GM12878 (cell line): ENCODE measurements at regions not wholly inside any gene's neighbourhood (a gene's known extent, or its start where the extent isn't known, plus 50 kb on each side); places are given as distances from the start of the nearest gene placed in this dataset.

Experiments used
- ATAC-seq: fragments of 200-7000 bp; cut with Tn5 transposase; 3 replicates; pipeline ENCODE4 v1.9.1; 2020; ENCODE audit warnings: mild to moderate bottlenecking, moderate library complexity
- BruUV-seq: library from RNA; stranded (reverse); fragments of 400-500 nt; replicated peaks from 2 replicates; lab custom pipeline; 2021; lab: Mats Ljungman, UMichigan
- CTCF ChIA-PET: fragments of 300-600 bp; sonication (Branson Sonifier 250); formaldehyde crosslinking; extraction: SDS; loops from one replicate; lab custom pipeline; 2021; ENCODE audit warnings: inconsistent platforms; lab: Yijun Ruan, JAX
- POLR2A ChIA-PET: fragments of 350-600 bp; formaldehyde crosslinking; extraction: SDS; loops from one replicate; lab custom pipeline; 2021; ENCODE audit warnings: inconsistent platforms; lab: Charles Lee
- RAD21 ChIA-PET: fragments of 300-600 bp; sonication (Branson Sonifier 250); formaldehyde crosslinking; loops from one replicate; lab custom pipeline; 2023; ENCODE audit warnings: antibody characterized with exemption; ENCODE audit not compliant: unreplicated experiment; lab: Charles Lee
- SMC1A ChIA-PET: fragments of 300-600 bp; sonication (Branson Sonifier 250); formaldehyde crosslinking; loops from one replicate; lab custom pipeline; 2023; ENCODE audit not compliant: unreplicated experiment, uncharacterized antibody; lab: Charles Lee
- DNase-seq: peaks from one replicate; pipeline ENCODE4 v3.0.0-alpha.2; 2011; ENCODE audit warnings: low read depth, low spot score
- FAIRE-seq: peaks from 3 replicates; lab custom pipeline; 2011; peaks lifted over from hg19 to GRCh38; lab: Jason Lieb, UNC
- H2AFZ ChIP-seq: 2 replicates; pipeline ENCODE4 v1.6.0; 2011; ENCODE audit warnings: low read depth, low read length, control low read depth; ENCODE audit not compliant: control insufficient read depth
- H3K27ac ChIP-seq: 2 replicates; pipeline ENCODE4 v1.5.1; 2011; ENCODE audit warnings: control low read depth; ENCODE audit not compliant: control insufficient read depth, insufficient read depth
- H3K27me3 ChIP-seq, 2 experiments: replicated peaks in 1 of 2; 2 replicates each; pipeline versions ENCODE4 v1.6.0 to v1.6.1; 2011; ENCODE audit warnings: low read length in 1 of 2; ENCODE audit not compliant: control insufficient read depth in 2 of 2, insufficient read depth in 2 of 2
- H3K36me3 ChIP-seq, 2 experiments: 2 replicates each; pipeline ENCODE4 v1.5.1; 2011; ENCODE audit warnings: low read length in 1 of 2; ENCODE audit not compliant: control insufficient read depth in 2 of 2, insufficient read depth in 2 of 2
- H3K4me1 ChIP-seq: 2 replicates; pipeline ENCODE4 v1.6.1; 2011; ENCODE audit warnings: mild to moderate bottlenecking, low read length, moderate library complexity, mixed read lengths; ENCODE audit not compliant: control insufficient read depth, insufficient read depth
- H3K4me2 ChIP-seq: 2 replicates; pipeline ENCODE4 v1.6.0; 2011; ENCODE audit warnings: control low read depth; ENCODE audit not compliant: control insufficient read depth, insufficient read depth
- H3K4me3 ChIP-seq: fragments of 200-600 bp; sonication (generic); 2 replicates; pipeline ENCODE4 v1.5.1; 2016
- H3K79me2 ChIP-seq: 2 replicates; pipeline ENCODE4 v1.6.0; 2011; ENCODE audit warnings: low read length; ENCODE audit not compliant: control insufficient read depth, insufficient read depth
- H3K9ac ChIP-seq: 2 replicates; pipeline ENCODE4 v1.8.0; 2011; ENCODE audit warnings: low read length, control low read depth, mixed read lengths; ENCODE audit not compliant: control insufficient read depth, insufficient read depth
- H3K9me3 ChIP-seq: replicated peaks from 3 replicates; pipeline ENCODE4 v1.5.1; 2011; ENCODE audit warnings: mild to moderate bottlenecking, low read length; ENCODE audit not compliant: control insufficient read depth, insufficient read depth
- H4K20me1 ChIP-seq: 2 replicates; pipeline ENCODE4 v1.6.0; 2011; ENCODE audit not compliant: control insufficient read depth, insufficient read depth
- CHD4 ChIP-seq: fragments of 200-600 bp; sonication (generic); IDR thresholded peaks from 2 replicates; pipeline ENCODE4 v1.6.1; 2016; ENCODE audit warnings: mild to moderate bottlenecking
- E4F1 ChIP-seq: fragments of 450-650 bp; IDR thresholded peaks from 2 replicates; pipeline ENCODE4 v1.6.1; 2018; ENCODE audit warnings: borderline replicate concordance, mild to moderate bottlenecking; ENCODE audit not compliant: partially characterized antibody
- JUND ChIP-seq: IDR thresholded peaks from 2 replicates; pipeline ENCODE4 v1.6.1; 2012; ENCODE audit warnings: low read depth, mild to moderate bottlenecking, low read length, improper control_type of control experiment, moderate library complexity
- PAX5 ChIP-seq: IDR thresholded peaks from 2 replicates; pipeline ENCODE4 v1.6.1; 2011; ENCODE audit warnings: low read depth, low read length, borderline replicate concordance
- RELB ChIP-seq: fragments of 450-650 bp; IDR thresholded peaks from 2 replicates; pipeline ENCODE4 v1.6.1; 2017; ENCODE audit warnings: low read depth, mild to moderate bottlenecking, moderate library complexity
- ZBED1 ChIP-seq: IDR thresholded peaks from 2 replicates; pipeline ENCODE4 v1.6.1; 2016; ENCODE audit warnings: borderline replicate concordance
- WGBS: methylation state at CpG from one replicate; pipeline ENCODE4 v1.1.6; 2016; ENCODE audit warnings: low lambda C conversion rate; ENCODE audit not compliant: insufficient replicate concordance, insufficient coverage; ENCODE audit errors: missing lambda C conversion rate; 5-methylcytosine and 5-hydroxymethylcytosine counted together
- in situ Hi-C: fragments of 300-500 bp; cut with MboI; formaldehyde crosslinking; loops from 9 replicates; pipeline ENCODE4 v1.14.3; 2018; ENCODE audit warnings: mixed read lengths
- intact Hi-C: fragments of 100-400 bp; cut with micrococcal nuclease; formaldehyde crosslinking; loops from one replicate; pipeline ENCODE4 v1.14.2; 2022; ENCODE audit not compliant: unreplicated experiment

GRCh38 chr6:99026135-99026534 lies 78.4 kb upstream of the FBXL4 start (continued):
- no peak for TF ChIP-seq RELB
- TF ChIP-seq CHD4, result no peak

- H3K4me2 ChIP-seq, result no peak overlapping the region
- ATAC-seq, result no peak
- intact Hi-C loops (no loop called here), in situ Hi-C loops (no loop called here)
- ChIA-PET SMC1A (no interaction called here), RAD21 (no interaction called here), CTCF (no interaction called here), POLR2A (no interaction called here)
- TF ChIP-seq JUND (no peak), E4F1 (no peak), ZBED1 (no peak), PAX5 (no peak), CHD4 (no peak)
- H3K27ac ChIP-seq, result no peak overlapping the region
- H3K36me3 ChIP-seq, result no peaks in the 10 kb centered on the region
- no peaks in the 10 kb centered on the region for H3K4me1 ChIP-seq
- H2AFZ ChIP-seq, result no peak overlapping the region
- H3K27me3 ChIP-seq, result no peaks in the 10 kb centered on the region
- WGBS, result 65% methylated on average over 3 of the region's 3 CpGs
- H3K9me3 ChIP-seq, result no peaks in the 10 kb centered on the region; the same call in 2 of the 3 replicates
- H3K9ac ChIP-seq, result no peak overlapping the region
- no peak overlapping the region for H3K4me3 ChIP-seq
- no peak for FAIRE-seq
- no peaks in the 10 kb centered on the region for H4K20me1 ChIP-seq
- DNase-seq, result no peak
- no TSS peak for BruUV-seq
- H3K79me2 ChIP-seq, result no peaks in the 10 kb centered on the region
These were observed 76.3 kb upstream of the FBXL4 start for GRCh38 chr6:99024089-99024488.
